Right atrium auricular region (tissue), 2 donors: ENCODE measurements at regions not wholly inside any gene's neighbourhood (a gene's known extent, or its start where the extent isn't known, plus 50 kb on each side); places are given as distances from the start of the nearest gene placed in this dataset.

ENCODE experiments used
- DNase-seq: peaks from one replicate; pipeline ENCODE4 v3.0.0-alpha.2; 2019; ENCODE audit warnings: low spot score
- H3K27ac ChIP-seq, 2 donors: fragments of 200-600 bp; sonication (generic); 1 replicate in 1 of 2; 2 replicates in 1 of 2; pipeline ENCODE4 v1.5.1; 2016 to 2019
- H3K27me3 ChIP-seq, 2 donors: fragments of 200-600 bp; sonication (generic); one replicate each; pipeline versions ENCODE4 v1.5.1 to v1.6.0; 2017 to 2019
- H3K36me3 ChIP-seq: fragments of 200-600 bp; sonication (generic); one replicate; pipeline ENCODE4 v1.5.1; 2016
- H3K4me1 ChIP-seq, 2 donors: fragments of 200-600 bp; sonication (generic); one replicate each; pipeline versions ENCODE4 v1.5.1 to v1.6.0; 2017 to 2019
- H3K4me3 ChIP-seq, 2 donors: fragments of 200-600 bp; sonication (generic); 1 replicate in 1 of 2; 2 replicates in 1 of 2; pipeline ENCODE4 v1.5.1; 2017 to 2019; ENCODE audit warnings: mild to moderate bottlenecking in 1 of 2, moderate library complexity in 1 of 2
- H3K9me3 ChIP-seq, 2 donors: fragments of 200-600 bp; sonication (generic); one replicate each; pipeline ENCODE4 v1.5.1; 2019
- CTCF ChIP-seq, 2 donors: fragments of 200-600 bp; sonication (generic); IDR thresholded peaks; one replicate each; pipeline ENCODE4 v1.5.1; 2019; ENCODE audit warnings: antibody characterized with exemption in 2 of 2

- DNase-seq, result no peak
- H3K9me3 ChIP-seq, result no peaks in the 10 kb centered on the region
- H3K4me3 ChIP-seq, result no peak overlapping the region
- H3K36me3 ChIP-seq, result no peaks in the 10 kb centered on the region
- no peak for TF ChIP-seq CTCF (IDR thresholded peaks at IDR 0.05)
- no peaks in the 10 kb centered on the region for H3K27me3 ChIP-seq
- H3K27ac ChIP-seq, result no peak overlapping the region
- no peaks in the 10 kb centered on the region for H3K4me1 ChIP-seq
Observed at GRCh38 chr14:80269353-80269925, 58.1 kb upstream of the DIO2 start.

GRCh38 chr14:80266930-80267329, 55.6 kb upstream of the DIO2 start:
- Histone ChIP-seq H3K36me3 (no peaks in the 10 kb centered on the region), H3K4me3 (no peak overlapping the region), H3K27me3 (no peaks in the 10 kb centered on the region), H3K4me1 (no peaks in the 10 kb centered on the region), H3K9me3 (no peaks in the 10 kb centered on the region), H3K27ac (no peak overlapping the region)
- DNase-seq, result no peak
- TF ChIP-seq CTCF (IDR thresholded peaks at IDR 0.05), result no peak

- Histone ChIP-seq H3K4me1 (no peaks in the 10 kb centered on the region), H3K36me3 (no peaks in the 10 kb centered on the region), H3K27ac (no peak overlapping the region), H3K9me3 (no peaks in the 10 kb centered on the region), H3K27me3 (no peaks in the 10 kb centered on the region), H3K4me3 (no peak overlapping the region)
- no peak for TF ChIP-seq CTCF (IDR thresholded peaks at IDR 0.05)
- no peak for DNase-seq
Observed at GRCh38 chr14:80264702-80265101, 53.4 kb upstream of the DIO2 start.
